Fibroblast of peridontal ligament (primary cell): ENCODE measurements at regions not wholly inside any gene's neighbourhood (a gene's known extent, or its start where the extent isn't known, plus 50 kb on each side); places are given as distances from the start of the nearest gene placed in this dataset.
A peak's percentile ranks its signal among the peaks of the same experiment; 100 is the strongest.

Source experiments
- DNase-seq: peaks from one replicate; pipeline ENCODE4 v3.0.0-alpha.2; 2010; ENCODE audit errors: extremely low read depth

- DNase-seq, result no peak
Observed at GRCh38 chr2:181188605-181189004, 208.2 kb downstream of the UBE2E3 start.

- no peak for DNase-seq
Observed at GRCh38 chr2:181189951-181190350, 209.5 kb downstream of the UBE2E3 start.

DNA sequence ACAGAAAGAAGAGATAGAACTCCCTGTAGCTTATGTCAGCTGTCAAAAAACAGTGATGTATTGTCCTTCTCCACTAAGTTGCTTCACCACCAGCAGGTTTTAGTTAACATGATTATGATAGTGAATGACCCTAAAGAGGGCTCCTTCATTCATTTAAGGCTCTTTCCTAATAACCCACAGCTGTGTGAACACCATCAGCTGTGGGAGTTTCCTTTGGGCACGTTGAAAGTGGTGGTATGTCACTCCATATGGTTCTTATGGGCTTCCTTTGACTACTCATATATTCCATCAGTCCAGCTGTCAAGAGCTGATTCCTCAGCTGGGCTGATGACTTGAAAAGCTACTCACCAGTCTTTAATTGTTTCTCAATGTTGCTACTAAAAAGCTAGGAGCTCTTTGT is 210.3 kb downstream of the UBE2E3 start:
- peak; percentile 30 for DNase-seq

- no peak for DNase-seq
Observed at GRCh38 chr2:181193550-181193949, 213.1 kb downstream of the UBE2E3 start.

DNA sequence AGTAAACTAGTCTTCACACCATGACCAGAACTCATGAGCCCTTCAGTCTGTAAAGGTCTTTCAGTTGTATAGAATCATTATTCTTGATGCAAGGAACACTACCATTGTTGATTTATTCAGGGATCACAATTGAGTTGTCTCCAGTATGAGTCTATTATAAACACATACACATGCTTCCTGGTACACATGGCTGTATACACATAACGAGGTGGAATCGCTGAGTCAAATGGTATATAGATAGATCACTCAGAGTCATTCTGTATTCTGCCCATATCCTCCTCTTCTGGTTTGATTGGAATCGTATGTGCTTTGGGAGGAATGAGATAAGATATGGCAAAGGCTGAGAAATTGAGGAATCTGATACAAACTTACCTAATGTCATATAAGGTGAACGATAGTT is 216.0 kb downstream of the UBE2E3 start:
- no peak for DNase-seq

DNA sequence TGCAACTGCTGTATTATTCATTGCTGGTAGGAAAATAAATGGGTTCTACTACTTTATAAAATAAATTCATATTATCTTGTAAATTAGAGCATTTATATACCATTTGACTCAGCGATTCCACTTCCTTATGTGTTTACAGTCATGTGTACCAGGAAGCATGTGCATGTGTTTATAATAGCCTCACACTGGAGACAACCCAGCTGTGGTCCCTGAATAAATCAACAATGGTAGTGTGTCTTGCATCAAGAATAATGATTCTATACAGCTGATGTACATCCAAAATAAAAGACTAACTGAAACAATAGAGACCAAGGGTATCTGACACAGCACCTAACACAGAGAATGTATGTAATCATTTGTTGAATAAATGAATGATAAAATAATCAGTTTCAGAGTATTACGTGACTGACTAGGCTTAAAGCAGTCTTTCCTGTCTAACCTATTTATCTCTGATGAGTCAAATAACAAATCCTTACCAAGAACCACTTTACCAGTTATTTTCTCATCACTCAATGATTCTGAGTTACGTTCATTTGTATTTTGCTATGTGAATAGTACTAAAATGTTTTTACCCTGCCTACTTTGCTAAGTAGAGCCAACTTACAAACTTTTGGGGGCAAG is 216.8 kb downstream of the UBE2E3 start:
- no peak for DNase-seq

DNA sequence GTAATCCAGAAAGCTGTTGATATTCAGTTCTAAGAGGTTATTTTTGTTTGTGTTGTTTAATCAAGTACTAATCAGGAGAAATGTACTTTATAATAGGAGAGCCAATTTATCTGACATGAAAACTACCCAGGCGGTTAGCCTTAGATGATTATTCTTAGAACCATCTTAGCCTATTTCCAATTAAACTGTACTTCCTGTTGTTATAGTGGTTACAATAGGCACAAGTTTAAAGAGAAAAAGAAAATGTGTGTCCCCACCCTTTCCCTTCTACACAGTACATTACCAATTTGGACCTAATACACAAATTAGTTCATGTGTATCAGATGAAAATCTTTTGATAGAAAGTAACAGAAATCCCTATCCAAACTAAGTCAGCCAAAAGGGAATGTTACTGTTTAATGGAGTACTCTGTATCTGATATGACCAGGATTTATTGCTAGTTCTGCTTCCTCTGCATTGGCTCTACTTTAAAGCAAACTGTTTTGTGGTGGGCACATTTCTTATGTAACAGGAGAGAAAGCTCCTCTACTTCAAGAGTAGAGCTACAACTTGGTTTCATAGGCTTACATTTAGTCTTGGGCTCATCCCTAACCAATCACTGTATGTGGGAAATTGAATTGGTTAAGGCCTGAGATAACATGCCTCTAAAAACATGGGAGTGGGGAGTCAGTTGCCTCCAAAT is 217.9 kb downstream of the UBE2E3 start:
- DNase-seq, result no peak

DNA sequence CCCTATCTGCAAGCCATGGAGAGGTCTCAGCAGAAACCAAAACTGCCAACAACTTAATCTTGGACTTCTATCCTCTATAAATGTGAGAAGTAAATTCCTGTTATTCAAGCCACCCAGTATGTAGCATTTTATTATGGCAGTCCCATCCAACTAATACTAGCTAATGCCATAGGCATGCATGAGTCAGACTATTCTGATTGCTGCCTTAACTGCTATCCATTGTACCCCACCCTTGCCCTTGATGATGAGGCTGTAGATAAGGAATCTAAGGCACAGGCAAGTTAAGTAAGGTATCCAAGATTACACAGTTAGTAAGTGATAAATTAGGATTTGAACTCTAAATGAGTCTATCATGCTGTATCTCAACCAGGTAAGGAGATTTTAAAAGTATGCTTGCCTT is 223.0 kb downstream of the UBE2E3 start:
- DNase-seq, result peak; percentile 74

DNA sequence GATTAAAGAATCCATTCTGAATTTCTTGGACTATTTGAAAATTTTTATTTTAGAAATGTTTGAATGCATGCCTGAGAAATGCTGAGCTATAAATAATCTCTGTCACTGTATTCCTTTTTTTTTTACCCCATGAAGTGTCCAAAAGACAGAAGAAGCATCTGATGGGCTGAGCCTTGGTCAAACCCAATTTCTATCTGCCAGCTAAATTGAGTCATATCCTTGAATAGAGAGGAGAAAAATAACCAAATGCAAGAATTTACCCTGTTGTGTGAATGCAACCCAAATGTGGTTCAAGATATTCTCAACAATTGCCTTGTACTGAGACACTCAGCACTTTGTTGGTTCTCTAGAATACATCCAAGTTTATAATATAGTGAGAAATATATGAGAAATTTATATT is 223.5 kb downstream of the UBE2E3 start:
- peak; percentile 55 for DNase-seq

DNA sequence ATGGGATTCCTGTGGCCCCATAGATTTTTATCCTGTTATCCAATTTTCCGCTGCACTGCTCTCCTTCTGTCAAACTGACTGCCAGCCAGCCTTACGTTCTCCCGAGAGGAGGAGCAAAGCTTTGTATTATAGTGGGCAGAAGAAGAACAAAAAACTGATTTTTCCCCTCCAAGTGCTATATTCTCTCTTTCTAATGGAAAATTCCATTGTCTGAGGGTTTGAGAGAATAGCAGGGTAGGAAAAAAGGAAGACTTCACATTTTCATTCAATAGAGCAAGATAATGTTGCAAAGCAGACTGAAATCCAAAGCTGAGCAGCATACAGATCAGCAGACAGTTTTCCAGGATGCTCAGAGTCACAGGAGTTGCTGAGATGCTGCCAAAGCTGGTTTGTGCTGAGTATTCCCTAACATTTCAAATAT is 238.0 kb downstream of the UBE2E3 start:
- DNase-seq, result peak; percentile 5

- no peak for DNase-seq
Observed at GRCh38 chr2:181223234-181223633, 234.0 kb upstream of the ITGA4 start.

- no peak for DNase-seq
Observed at GRCh38 chr2:181224866-181225265, 232.3 kb upstream of the ITGA4 start.

GRCh38 chr2:181228661-181229060 is 228.5 kb upstream of the ITGA4 start:
- no peak for DNase-seq

- DNase-seq, result no peak
Observed at GRCh38 chr2:181231151-181231550, 226.0 kb upstream of the ITGA4 start.

GRCh38 chr2:181231886-181232621 is 225.1 kb upstream of the ITGA4 start:
- peak; percentile 56 for DNase-seq

- DNase-seq, result no peak
Observed at GRCh38 chr2:181234487-181234891, 222.7 kb upstream of the ITGA4 start.

- DNase-seq, result no peak
Observed at GRCh38 chr2:181235011-181235410, 222.2 kb upstream of the ITGA4 start.

GRCh38 chr2:181235683-181236459 is 221.3 kb upstream of the ITGA4 start:
- DNase-seq, result no peak

DNA sequence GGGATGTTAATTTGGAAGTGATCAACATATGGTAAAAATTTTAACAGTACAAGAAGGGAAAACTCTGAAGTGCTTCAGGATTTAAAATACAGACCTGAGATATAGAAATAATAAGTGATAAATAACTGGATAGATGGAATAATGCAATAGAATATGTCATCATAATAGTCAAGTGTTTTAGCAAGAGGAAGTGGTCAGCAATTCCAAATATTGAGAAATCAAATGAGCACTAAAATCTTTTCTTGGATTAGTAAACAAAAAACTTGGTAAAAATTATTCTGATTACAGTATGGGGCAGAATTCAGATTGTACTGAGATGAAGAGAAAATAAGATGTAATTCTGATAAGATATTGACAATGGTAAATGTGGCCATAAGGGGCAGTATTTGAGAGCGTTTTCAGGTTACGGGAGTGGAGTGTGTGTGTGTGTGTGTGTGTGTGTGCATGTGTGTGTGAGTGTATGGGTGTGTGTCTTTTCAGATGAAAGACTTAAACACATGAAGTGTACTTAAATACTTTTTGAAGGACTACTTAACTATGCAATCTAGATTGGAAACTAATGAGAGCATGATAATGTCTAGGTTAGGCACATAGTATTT is 217.9 kb upstream of the ITGA4 start:
- DNase-seq, result no peak

DNA sequence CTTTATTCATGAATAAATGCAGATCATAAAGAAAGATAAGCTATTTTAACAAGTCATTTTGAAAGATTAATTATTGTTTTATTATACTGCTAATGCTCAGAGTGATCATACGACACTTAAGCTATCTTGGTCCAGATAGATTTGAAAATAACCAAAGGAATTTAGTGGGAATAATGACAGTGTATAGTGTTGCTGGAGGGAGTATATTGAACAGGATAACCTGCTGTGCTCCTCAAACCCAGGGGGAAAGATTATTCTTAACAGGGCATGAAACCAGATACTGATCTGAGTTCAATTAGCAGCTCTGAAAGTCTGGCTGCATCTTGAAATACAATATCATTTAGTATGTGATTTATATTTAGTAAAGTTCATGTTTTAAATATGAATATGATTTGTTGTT is 216.3 kb upstream of the ITGA4 start:
- DNase-seq, result no peak

DNA sequence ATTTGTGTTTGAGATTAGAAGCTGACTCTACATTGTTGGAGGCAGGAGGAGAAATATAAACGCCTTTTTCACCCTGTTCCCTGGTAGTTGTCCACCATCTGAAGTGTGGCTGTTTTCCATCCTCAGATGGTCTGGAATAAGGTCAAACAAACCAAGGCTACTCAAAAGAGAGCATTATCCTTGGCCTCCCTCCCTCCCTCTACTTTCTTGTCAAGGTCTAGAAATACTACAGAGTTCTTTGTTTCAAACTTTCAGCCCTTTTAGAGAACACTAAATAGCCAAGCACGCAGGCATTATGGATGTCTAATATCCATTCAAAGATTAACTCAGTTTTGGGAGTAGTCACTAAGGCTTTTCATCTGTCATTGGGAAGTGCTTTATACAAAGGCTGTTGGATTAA is 215.8 kb upstream of the ITGA4 start:
- DNase-seq, result no peak

DNA sequence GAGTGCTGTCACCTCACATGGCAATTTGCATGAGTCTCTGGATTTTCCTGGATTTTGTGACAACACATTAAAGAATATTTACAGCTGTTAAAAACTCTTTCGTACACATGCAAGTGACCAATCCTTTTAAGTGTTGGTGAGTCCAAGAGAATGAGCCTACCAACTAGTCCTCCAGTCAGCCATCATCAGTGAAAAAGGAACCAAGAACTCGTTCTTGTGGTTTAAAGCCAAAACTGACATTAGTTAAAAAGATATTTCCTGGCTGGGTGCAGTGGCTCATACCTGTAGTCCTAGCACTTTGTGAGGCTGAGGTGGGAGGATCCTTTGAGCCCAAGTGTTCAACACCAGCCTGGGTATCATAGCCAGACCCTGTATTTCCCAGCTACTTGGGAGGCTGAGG is 215.4 kb upstream of the ITGA4 start:
- DNase-seq, result no peak
